Lung (tissue), 11 donors: ENCODE measurements at regions not wholly inside any gene's neighbourhood (a gene's known extent, or its start where the extent isn't known, plus 50 kb on each side); places are given as distances from the start of the nearest gene placed in this dataset.

ENCODE experiments used
- ATAC-seq: fragments of 200-7000 bp; cut with Tn5 transposase; one replicate; pipeline ENCODE4 v1.9.1; 2020; ENCODE audit warnings: moderate number of reproducible peaks; ENCODE audit not compliant: insufficient read depth, low FRiP score
- DNase-seq, 3 donors: peaks; one replicate each; pipeline ENCODE4 v3.0.0-alpha.2; 2013 to 2017
- H3K27ac ChIP-seq, 2 donors: one replicate each; pipeline ENCODE4 v1.5.1; 2013; ENCODE audit warnings: mild to moderate bottlenecking in 2 of 2, moderate library complexity in 2 of 2, control low read depth in 1 of 2, inconsistent platforms in 1 of 2, low read depth in 1 of 2, low read length in 1 of 2
- H3K27me3 ChIP-seq, 3 donors: one replicate each; pipeline ENCODE4 v1.5.1; 2013; ENCODE audit warnings: low read length in 2 of 3; ENCODE audit not compliant: control insufficient read depth in 3 of 3, insufficient read depth in 3 of 3
- H3K36me3 ChIP-seq, 4 donors: one replicate each; pipeline ENCODE4 v1.5.1; 2013; ENCODE audit warnings: low read length in 4 of 4, mild to moderate bottlenecking in 1 of 4, moderate library complexity in 1 of 4; ENCODE audit not compliant: control insufficient read depth in 4 of 4, insufficient read depth in 4 of 4
- H3K4me1 ChIP-seq, 5 donors: one replicate each; pipeline ENCODE4 v1.5.1; 2013; ENCODE audit warnings: low read length in 5 of 5, mild to moderate bottlenecking in 2 of 5, moderate library complexity in 1 of 5; ENCODE audit not compliant: control insufficient read depth in 5 of 5, insufficient read depth in 5 of 5
- H3K4me3 ChIP-seq: one replicate; pipeline ENCODE4 v1.5.1; 2013; ENCODE audit warnings: mild to moderate bottlenecking, control low read depth, moderate library complexity
- H3K9ac ChIP-seq, 2 donors: one replicate each; pipeline ENCODE4 v1.5.1; 2013; ENCODE audit warnings: low read length in 2 of 2, control low read depth in 1 of 2; ENCODE audit not compliant: insufficient read depth in 1 of 2
- H3K9me3 ChIP-seq, 4 donors: one replicate each; pipeline ENCODE4 v1.5.1; 2013; ENCODE audit warnings: low read length in 3 of 4, mild to moderate bottlenecking in 1 of 4, moderate library complexity in 1 of 4; ENCODE audit not compliant: control insufficient read depth in 4 of 4, insufficient read depth in 3 of 4
- WGBS, 2 donors: extraction: QIAGEN DNeasy Blood & Tissue Kit; methylation state at CpG; one replicate each; pipeline ENCODE4 v1.1.7; 2013; 5-methylcytosine and 5-hydroxymethylcytosine counted together
- TF ChIP-seq, protein P1 (sequence below): IDR thresholded peaks from 2 replicates; pipeline ENCODE4 v1.5.1; 2012; ENCODE audit warnings: mild to moderate bottlenecking; ENCODE audit errors: control extremely low read depth, extremely low read depth
- donor health status: control.
- donor health status: control.
- donor health status: Bipolar disorder and iron deficiency.
- donor health status: healthy.
- donor health status: DM: yes; HTN: yes; CAD: no.

- DNase-seq (no peak), ATAC-seq (no peak)
- no peak overlapping the region for H3K27ac ChIP-seq
- H3K9me3 ChIP-seq, result peaks cover 0 to 2% (median 0%) of the 10 kb centered on the region in 4 donors
- H3K4me3 ChIP-seq, result no peak overlapping the region
- TF ChIP-seq, protein P1, sequence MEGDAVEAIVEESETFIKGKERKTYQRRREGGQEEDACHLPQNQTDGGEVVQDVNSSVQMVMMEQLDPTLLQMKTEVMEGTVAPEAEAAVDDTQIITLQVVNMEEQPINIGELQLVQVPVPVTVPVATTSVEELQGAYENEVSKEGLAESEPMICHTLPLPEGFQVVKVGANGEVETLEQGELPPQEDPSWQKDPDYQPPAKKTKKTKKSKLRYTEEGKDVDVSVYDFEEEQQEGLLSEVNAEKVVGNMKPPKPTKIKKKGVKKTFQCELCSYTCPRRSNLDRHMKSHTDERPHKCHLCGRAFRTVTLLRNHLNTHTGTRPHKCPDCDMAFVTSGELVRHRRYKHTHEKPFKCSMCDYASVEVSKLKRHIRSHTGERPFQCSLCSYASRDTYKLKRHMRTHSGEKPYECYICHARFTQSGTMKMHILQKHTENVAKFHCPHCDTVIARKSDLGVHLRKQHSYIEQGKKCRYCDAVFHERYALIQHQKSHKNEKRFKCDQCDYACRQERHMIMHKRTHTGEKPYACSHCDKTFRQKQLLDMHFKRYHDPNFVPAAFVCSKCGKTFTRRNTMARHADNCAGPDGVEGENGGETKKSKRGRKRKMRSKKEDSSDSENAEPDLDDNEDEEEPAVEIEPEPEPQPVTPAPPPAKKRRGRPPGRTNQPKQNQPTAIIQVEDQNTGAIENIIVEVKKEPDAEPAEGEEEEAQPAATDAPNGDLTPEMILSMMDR, result no peak
- H3K27me3 ChIP-seq, result no peaks in the 10 kb centered on the region
- H3K9ac ChIP-seq, result no peak overlapping the region
- H3K4me1 ChIP-seq, result no peaks in the 10 kb centered on the region
- no peaks in the 10 kb centered on the region for H3K36me3 ChIP-seq
These were observed 1021.3 kb upstream of the GYPC start for GRCh38 chr2:125634662-125635061.

DNA sequence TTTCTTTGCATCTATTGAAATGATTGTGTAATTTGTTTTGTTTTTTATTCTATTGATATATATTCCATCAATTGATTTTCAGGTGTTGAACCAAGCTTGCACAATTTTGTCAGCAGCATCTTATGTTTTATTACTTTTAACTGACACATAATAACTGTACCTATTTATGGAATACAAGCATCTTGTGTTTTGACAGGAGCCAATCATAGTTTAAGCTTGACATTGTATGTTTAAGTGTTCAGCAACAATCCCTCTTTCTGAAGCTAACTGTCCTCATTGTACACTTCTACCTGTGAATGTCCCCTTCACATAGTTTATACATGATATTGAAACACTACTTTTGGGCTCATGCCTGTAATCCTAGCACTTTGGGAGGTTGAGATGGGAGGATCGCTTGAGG lies 1017.6 kb upstream of the GYPC start:
- H3K4me3 ChIP-seq, result no peak overlapping the region
- no peak overlapping the region for H3K9ac ChIP-seq
- H3K9me3 ChIP-seq, result no peaks in the 10 kb centered on the region
- H3K27ac ChIP-seq, result no peak overlapping the region
- H3K4me1 ChIP-seq, result peaks cover 0 to 2% (median 0%) of the 10 kb centered on the region in 5 donors
- H3K27me3 ChIP-seq, result no peaks in the 10 kb centered on the region
- 95 to 100% methylated on average over 1 of the region's 1 CpG for WGBS, 2 donors
- H3K36me3 ChIP-seq, result no peaks in the 10 kb centered on the region
- ATAC-seq (no peak), DNase-seq (no peak)
- TF ChIP-seq, protein P1, result no peak

DNA sequence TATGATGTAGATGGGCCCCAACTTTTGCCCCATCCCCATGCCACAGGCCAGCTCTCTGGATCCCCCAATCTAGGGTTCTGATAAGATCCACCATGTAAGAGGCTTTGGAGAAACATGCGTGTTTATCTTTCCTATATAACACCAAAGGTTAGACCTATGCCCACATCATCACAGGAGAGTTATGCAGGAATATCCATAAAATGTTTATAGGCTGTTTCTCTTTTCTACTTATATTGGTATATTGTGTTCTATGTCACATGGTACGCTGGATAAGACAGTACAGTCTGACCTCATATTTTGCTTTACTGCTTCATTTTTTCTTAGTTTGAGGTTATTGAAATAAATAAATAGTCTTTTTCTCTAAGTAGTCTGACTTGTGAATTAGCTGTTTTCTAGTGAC lies 1013.9 kb upstream of the GYPC start:
- no peak overlapping the region for H3K27ac ChIP-seq
- no peak overlapping the region for H3K9ac ChIP-seq
- H3K36me3 ChIP-seq, result no peaks in the 10 kb centered on the region
- no peak for ATAC-seq
- peaks cover 0 to 7% (median 0%) of the 10 kb centered on the region in 5 donors for H3K4me1 ChIP-seq
- no peaks in the 10 kb centered on the region for H3K9me3 ChIP-seq
- no peak for DNase-seq
- TF ChIP-seq, protein P1, result no peak
- H3K4me3 ChIP-seq, result no peak overlapping the region
- 90 to 92% methylated on average over 2 of the region's 2 CpGs for WGBS, 2 donors
- H3K27me3 ChIP-seq, result no peaks in the 10 kb centered on the region

- H3K36me3 ChIP-seq, result no peaks in the 10 kb centered on the region
- TF ChIP-seq, protein P1, result no peak
- H3K27me3 ChIP-seq, result no peaks in the 10 kb centered on the region
- no peak for ATAC-seq
- H3K4me3 ChIP-seq, result no peak overlapping the region
- DNase-seq, result peak in 1 of 3 donors; percentile 6
- H3K9ac ChIP-seq, result no peak overlapping the region
- H3K4me1 ChIP-seq, result peaks cover 0 to 7% (median 0%) of the 10 kb centered on the region in 5 donors
- no peak overlapping the region for H3K27ac ChIP-seq
- no peaks in the 10 kb centered on the region for H3K9me3 ChIP-seq
- 65 to 75% methylated on average over 2 of the region's 2 CpGs for WGBS, 2 donors
These were observed 1012.8 kb upstream of the GYPC start for GRCh38 chr2:125643128-125643527.
